ENCODE measurements at regions not wholly inside any gene's neighbourhood (a gene's known extent, or its start where the extent isn't known, plus 50 kb on each side); places are given as distances from the start of the nearest gene placed in this dataset.

DNA sequence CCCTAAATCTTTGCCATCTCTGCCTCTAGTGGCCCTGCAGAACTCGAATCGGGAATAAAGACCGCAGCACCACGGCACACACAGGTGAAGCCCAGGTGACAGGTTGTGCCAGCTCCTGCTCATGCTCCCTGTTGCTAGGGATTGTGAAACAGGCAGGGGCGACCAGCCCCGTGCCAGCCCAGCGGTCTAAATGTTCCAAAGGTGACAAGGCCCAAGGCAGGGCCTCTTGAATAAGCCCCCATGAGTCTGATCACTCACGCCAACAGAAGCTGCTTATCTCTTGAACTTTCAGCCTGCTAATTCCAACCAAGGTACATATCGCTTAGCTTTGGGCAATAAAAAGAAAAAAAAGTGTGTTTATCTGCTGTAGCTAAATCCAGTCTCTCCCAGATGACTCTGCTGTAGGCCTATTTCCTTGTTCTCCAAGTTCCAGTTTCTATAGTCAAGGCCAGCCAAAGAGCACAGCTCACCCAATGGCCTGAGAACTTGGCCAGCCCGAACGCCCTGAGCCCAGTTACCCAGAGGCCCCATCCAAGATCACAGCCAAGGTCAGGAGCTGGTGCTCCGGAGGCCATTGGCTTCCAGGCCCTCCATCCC, 191.1 kb upstream of the GPR12 start:
- no peaks in the 10 kb centered on the region for H4K20me1 ChIP-seq (ENCODE audit: insufficient read depth, low read length)
- DNase-seq (ENCODE audit: insufficient read length, low spot score, missing footprints), result no peak
- H3K4me2 ChIP-seq (ENCODE audit: insufficient read depth, low read length), result no peak overlapping the region
- no peak overlapping the region for H3K27ac ChIP-seq (ENCODE audit: low read depth, low read length)
- peaks cover 31% of the 10 kb centered on the region for H3K27me3 ChIP-seq (ENCODE audit: insufficient read depth, low read length)
- no peak overlapping the region for H2AFZ ChIP-seq (ENCODE audit: low read length)
- no peaks in the 10 kb centered on the region for H3K9me3 ChIP-seq (ENCODE audit: low read depth, low read length)
- H3K4me1 ChIP-seq (ENCODE audit: insufficient read depth, low read length), result no peaks in the 10 kb centered on the region
- TF ChIP-seq, protein P1, sequence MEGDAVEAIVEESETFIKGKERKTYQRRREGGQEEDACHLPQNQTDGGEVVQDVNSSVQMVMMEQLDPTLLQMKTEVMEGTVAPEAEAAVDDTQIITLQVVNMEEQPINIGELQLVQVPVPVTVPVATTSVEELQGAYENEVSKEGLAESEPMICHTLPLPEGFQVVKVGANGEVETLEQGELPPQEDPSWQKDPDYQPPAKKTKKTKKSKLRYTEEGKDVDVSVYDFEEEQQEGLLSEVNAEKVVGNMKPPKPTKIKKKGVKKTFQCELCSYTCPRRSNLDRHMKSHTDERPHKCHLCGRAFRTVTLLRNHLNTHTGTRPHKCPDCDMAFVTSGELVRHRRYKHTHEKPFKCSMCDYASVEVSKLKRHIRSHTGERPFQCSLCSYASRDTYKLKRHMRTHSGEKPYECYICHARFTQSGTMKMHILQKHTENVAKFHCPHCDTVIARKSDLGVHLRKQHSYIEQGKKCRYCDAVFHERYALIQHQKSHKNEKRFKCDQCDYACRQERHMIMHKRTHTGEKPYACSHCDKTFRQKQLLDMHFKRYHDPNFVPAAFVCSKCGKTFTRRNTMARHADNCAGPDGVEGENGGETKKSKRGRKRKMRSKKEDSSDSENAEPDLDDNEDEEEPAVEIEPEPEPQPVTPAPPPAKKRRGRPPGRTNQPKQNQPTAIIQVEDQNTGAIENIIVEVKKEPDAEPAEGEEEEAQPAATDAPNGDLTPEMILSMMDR (IDR thresholded peaks at IDR 0.05; ENCODE audit: extremely low read depth, low read depth, low read length), result no peak
- H3K36me3 ChIP-seq (ENCODE audit: insufficient read depth, low read length), result no peaks in the 10 kb centered on the region
- H3K4me3 ChIP-seq (ENCODE audit: insufficient read depth, low read length), result no peak overlapping the region
- no peaks in the 10 kb centered on the region for H3K79me2 ChIP-seq (ENCODE audit: insufficient read depth, low read length)

DNA sequence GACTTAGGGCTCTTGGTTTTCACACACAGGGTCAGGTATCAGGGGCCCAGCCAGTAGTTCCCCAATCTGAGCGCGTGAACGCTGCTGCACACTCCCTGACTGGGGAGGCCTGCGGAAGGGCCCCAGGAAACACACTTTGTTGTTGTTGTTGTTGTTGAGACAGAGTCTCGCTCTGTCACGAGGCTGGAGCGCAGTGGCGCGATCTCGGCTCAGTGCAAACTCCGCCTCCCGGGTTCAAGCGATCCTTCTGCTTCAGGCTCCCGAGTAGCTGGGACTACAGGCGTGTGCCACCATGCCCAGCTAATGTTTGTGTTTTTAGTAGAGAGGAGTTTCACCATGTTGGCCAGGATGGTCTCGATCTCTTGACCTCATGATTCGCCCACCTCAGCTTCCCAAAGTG, 190.4 kb upstream of the GPR12 start:
- DNase-seq (ENCODE audit: insufficient read length, low spot score, missing footprints), result no peak
- TF ChIP-seq, protein P1 (IDR thresholded peaks at IDR 0.05; ENCODE audit: extremely low read depth, low read depth, low read length), result no peak
- Histone ChIP-seq H2AFZ (ENCODE audit: low read length) (no peak overlapping the region), H3K36me3 (ENCODE audit: insufficient read depth, low read length) (no peaks in the 10 kb centered on the region), H3K4me1 (ENCODE audit: insufficient read depth, low read length) (no peaks in the 10 kb centered on the region), H3K27ac (ENCODE audit: low read depth, low read length) (no peak overlapping the region), H4K20me1 (ENCODE audit: insufficient read depth, low read length) (no peaks in the 10 kb centered on the region), H3K4me2 (ENCODE audit: insufficient read depth, low read length) (no peak overlapping the region), H3K9me3 (ENCODE audit: low read depth, low read length) (no peaks in the 10 kb centered on the region), H3K79me2 (ENCODE audit: insufficient read depth, low read length) (no peaks in the 10 kb centered on the region), H3K4me3 (ENCODE audit: insufficient read depth, low read length) (no peak overlapping the region), H3K27me3 (ENCODE audit: insufficient read depth, low read length) (peaks cover 24% of the 10 kb centered on the region)

DNA sequence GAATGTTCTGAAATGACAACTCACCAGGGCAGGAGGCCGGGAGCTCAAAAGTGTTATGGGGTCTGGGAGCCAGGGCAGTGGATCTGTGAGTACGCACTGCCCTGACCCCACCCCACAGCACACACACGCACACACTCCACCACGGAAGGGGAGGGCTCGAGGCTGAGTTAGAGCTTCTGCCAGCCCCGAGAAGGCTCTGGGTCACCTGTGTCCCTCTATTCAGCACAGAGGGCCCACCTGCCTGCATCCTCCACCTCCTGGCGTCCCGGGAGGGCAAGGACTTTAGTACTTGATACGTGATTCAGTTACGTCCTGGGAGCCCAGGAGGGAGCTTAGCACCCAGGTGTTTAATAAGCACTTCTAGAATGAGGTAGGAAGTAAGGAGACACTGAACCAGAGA, 190.0 kb upstream of the GPR12 start:
- H3K36me3 ChIP-seq (ENCODE audit: insufficient read depth, low read length), result no peaks in the 10 kb centered on the region
- H3K4me2 ChIP-seq (ENCODE audit: insufficient read depth, low read length), result no peak overlapping the region
- peaks cover 20% of the 10 kb centered on the region for H3K27me3 ChIP-seq (ENCODE audit: insufficient read depth, low read length)
- H3K27ac ChIP-seq (ENCODE audit: low read depth, low read length), result no peak overlapping the region
- TF ChIP-seq, protein P1 (IDR thresholded peaks at IDR 0.05; ENCODE audit: extremely low read depth, low read depth, low read length), result no peak
- H3K4me1 ChIP-seq (ENCODE audit: insufficient read depth, low read length), result no peaks in the 10 kb centered on the region
- no peak overlapping the region for H2AFZ ChIP-seq (ENCODE audit: low read length)
- no peaks in the 10 kb centered on the region for H4K20me1 ChIP-seq (ENCODE audit: insufficient read depth, low read length)
- no peaks in the 10 kb centered on the region for H3K79me2 ChIP-seq (ENCODE audit: insufficient read depth, low read length)
- H3K4me3 ChIP-seq (ENCODE audit: insufficient read depth, low read length), result no peak overlapping the region
- H3K9me3 ChIP-seq (ENCODE audit: low read depth, low read length), result no peaks in the 10 kb centered on the region
- DNase-seq (ENCODE audit: insufficient read length, low spot score, missing footprints), result no peak

DNA sequence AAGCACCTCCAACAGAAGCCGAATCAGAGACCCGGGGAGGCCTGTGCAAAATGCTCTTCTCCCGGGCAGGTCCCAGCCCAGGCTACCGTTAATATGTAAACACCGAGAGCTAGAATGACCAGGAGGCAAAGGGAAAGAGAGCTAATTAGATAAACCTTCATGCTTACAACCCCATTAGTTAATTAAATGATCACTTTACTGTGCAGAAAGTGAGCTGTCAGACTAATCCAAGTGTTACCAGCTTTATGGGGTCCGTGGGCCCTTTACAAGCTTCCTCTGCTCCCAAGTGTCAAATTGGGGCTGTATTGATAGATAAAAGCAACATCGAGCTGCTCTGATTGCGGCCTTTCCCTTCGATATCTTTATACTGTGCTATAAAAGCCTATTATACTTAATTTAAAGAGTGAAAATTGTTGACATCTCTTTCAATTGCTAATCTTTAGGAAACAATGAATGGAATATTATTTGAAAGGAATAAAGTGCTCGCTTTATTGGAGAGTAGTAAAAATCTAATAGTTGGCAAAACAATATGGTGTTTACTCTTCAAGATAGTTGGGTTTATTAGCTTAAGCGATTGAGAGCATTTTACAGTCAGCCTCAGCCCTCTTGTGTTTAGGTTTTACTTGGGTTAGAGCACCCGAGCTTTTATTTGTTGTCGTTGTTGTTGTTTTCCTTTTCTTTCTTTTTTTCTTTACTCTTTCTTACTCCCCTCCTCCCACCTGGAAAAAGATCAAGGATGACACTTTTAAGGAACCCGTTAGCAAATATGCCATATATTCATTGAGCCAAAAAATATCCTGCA, 189.3 kb upstream of the GPR12 start:
- DNase-seq (ENCODE audit: insufficient read length, low spot score, missing footprints), result no peak
- Histone ChIP-seq H3K27me3 (ENCODE audit: insufficient read depth, low read length) (peaks cover 16% of the 10 kb centered on the region), H2AFZ (ENCODE audit: low read length) (no peak overlapping the region), H3K79me2 (ENCODE audit: insufficient read depth, low read length) (no peaks in the 10 kb centered on the region), H3K9me3 (ENCODE audit: low read depth, low read length) (no peaks in the 10 kb centered on the region), H3K4me2 (ENCODE audit: insufficient read depth, low read length) (no peak overlapping the region), H3K36me3 (ENCODE audit: insufficient read depth, low read length) (no peaks in the 10 kb centered on the region), H3K27ac (ENCODE audit: low read depth, low read length) (no peak overlapping the region), H4K20me1 (ENCODE audit: insufficient read depth, low read length) (no peaks in the 10 kb centered on the region), H3K4me1 (ENCODE audit: insufficient read depth, low read length) (no peaks in the 10 kb centered on the region), H3K4me3 (ENCODE audit: insufficient read depth, low read length) (no peak overlapping the region)
- TF ChIP-seq, protein P1 (IDR thresholded peaks at IDR 0.05; ENCODE audit: extremely low read depth, low read depth, low read length), result no peak

Measured in osteoblast (primary cell).